Gastroesophageal sphincter (tissue), 4 donors: ENCODE measurements at regions not wholly inside any gene's neighbourhood (a gene's known extent, or its start where the extent isn't known, plus 50 kb on each side); places are given as distances from the start of the nearest gene placed in this dataset.

Experiments used
- ATAC-seq: fragments of 150-250 bp; one replicate; pipeline ENCODE4 v1.9.1; 2016; ENCODE audit warnings: mild to moderate bottlenecking, moderate library complexity
- H3K27ac ChIP-seq, 4 donors: fragments of 200-600 bp; sonication (generic) in 3 of 4; 1 replicate in 3 of 4; 2 replicates in 1 of 4; pipeline ENCODE4 v1.5.1; 2016 to 2019
- H3K27me3 ChIP-seq: fragments of 200-600 bp; sonication (generic); one replicate; pipeline ENCODE4 v1.5.1; 2019
- H3K36me3 ChIP-seq, 2 donors: fragments of 200-600 bp; sonication (generic); one replicate each; pipeline ENCODE4 v1.5.1; 2019; ENCODE audit warnings: control low read depth in 1 of 2
- H3K4me1 ChIP-seq, 3 donors: fragments of 200-600 bp; sonication (generic); 1 replicate in 2 of 3; 2 replicates in 1 of 3; pipeline ENCODE4 v1.5.1; 2016 to 2019; ENCODE audit warnings: control low read depth in 2 of 3
- H3K4me3 ChIP-seq, 2 donors: fragments of 200-600 bp; sonication (generic); one replicate each; pipeline ENCODE4 v1.5.1; 2019; ENCODE audit warnings: mild to moderate bottlenecking in 1 of 2, moderate library complexity in 1 of 2
- H3K9me3 ChIP-seq, 3 donors: fragments of 200-600 bp; sonication (generic); one replicate each; pipeline ENCODE4 v1.5.1; 2017 to 2019; ENCODE audit warnings: control low read depth in 2 of 3
- EP300 ChIP-seq: sonication (generic); formaldehyde crosslinking; IDR thresholded peaks from one replicate; pipeline ENCODE4 v1.6.1; 2017; ENCODE audit warnings: antibody characterized with exemption, mild to moderate bottlenecking
- POLR2A ChIP-seq, 2 donors: fragments of 450-650 bp; IDR thresholded peaks; one replicate each; pipeline ENCODE4 v1.6.1; 2017; ENCODE audit warnings: antibody characterized with exemption in 2 of 2, mild to moderate bottlenecking in 2 of 2, moderate library complexity in 1 of 2
- POLR2AphosphoS5 ChIP-seq: sonication (generic); formaldehyde crosslinking; IDR thresholded peaks from one replicate; pipeline ENCODE4 v1.6.1; 2017; ENCODE audit warnings: antibody characterized with exemption
- WGBS, 2 donors: methylation state at CpG; one replicate each; pipeline ENCODE4 v1.1.5; 2018; ENCODE audit warnings: low coverage in 1 of 2; 5-methylcytosine and 5-hydroxymethylcytosine counted together
- TF ChIP-seq, protein P1 (sequence below), 4 experiments: fragments of 200-600 bp in 2 of 4; fragments of 450-650 bp in 2 of 4; sonication (generic) in 1 of 4; IDR thresholded peaks; one replicate each; pipeline ENCODE4 v1.5.1; 2017 to 2019; ENCODE audit warnings: antibody characterized with exemption in 4 of 4, mild to moderate bottlenecking in 2 of 4, moderate library complexity in 2 of 4

DNA sequence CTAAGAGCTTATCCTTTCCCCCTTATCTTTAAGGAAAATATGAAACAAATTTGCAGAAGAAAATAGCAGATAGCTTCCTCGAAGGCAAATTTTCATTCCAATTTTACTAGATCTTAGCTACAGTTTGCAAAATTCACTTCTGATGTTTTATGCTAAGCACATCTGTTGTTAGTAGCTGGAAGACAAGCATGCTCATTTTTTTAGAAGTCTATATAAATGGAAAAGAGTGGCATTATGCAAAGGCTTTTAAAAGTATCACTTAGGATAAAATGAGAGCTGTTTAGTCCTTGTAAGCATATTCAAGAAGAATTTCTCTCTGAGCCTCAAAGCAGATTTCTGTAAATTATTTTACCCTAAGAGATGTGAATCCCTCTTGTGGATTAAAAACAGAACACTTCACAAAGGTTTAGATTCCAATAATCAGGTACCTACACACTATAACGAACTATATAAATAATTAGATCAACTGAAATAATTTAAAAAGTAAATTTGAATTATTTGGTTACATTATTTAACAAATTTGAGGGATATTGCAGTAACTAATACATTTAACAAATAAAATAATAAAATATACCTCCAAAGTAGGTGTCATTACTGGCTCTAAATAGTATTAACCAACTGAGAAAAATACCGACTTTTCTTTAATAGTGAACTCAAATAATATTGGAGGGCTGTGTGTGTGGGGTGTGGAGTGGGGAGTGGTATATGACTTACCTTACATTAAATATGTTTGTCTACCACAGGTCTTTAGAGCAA, 307.1 kb downstream of the SEMA3D start:
- H3K27ac ChIP-seq, result no peak overlapping the region
- no peaks in the 10 kb centered on the region for H3K27me3 ChIP-seq
- H3K9me3 ChIP-seq, result no peaks in the 10 kb centered on the region
- no peaks in the 10 kb centered on the region for H3K4me1 ChIP-seq
- WGBS, 2 donors, result 67 to 88% methylated on average over 3 of the region's 3 CpGs
- H3K4me3 ChIP-seq, result no peak overlapping the region
- H3K36me3 ChIP-seq, result no peaks in the 10 kb centered on the region
- ATAC-seq, result no peak
- TF ChIP-seq POLR2AphosphoS5 (no peak), EP300 (no peak), POLR2A (IDR thresholded peaks at IDR 0.05) (no peak)
- TF ChIP-seq, protein P1, sequence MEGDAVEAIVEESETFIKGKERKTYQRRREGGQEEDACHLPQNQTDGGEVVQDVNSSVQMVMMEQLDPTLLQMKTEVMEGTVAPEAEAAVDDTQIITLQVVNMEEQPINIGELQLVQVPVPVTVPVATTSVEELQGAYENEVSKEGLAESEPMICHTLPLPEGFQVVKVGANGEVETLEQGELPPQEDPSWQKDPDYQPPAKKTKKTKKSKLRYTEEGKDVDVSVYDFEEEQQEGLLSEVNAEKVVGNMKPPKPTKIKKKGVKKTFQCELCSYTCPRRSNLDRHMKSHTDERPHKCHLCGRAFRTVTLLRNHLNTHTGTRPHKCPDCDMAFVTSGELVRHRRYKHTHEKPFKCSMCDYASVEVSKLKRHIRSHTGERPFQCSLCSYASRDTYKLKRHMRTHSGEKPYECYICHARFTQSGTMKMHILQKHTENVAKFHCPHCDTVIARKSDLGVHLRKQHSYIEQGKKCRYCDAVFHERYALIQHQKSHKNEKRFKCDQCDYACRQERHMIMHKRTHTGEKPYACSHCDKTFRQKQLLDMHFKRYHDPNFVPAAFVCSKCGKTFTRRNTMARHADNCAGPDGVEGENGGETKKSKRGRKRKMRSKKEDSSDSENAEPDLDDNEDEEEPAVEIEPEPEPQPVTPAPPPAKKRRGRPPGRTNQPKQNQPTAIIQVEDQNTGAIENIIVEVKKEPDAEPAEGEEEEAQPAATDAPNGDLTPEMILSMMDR (IDR thresholded peaks at IDR 0.05), result no peak

DNA sequence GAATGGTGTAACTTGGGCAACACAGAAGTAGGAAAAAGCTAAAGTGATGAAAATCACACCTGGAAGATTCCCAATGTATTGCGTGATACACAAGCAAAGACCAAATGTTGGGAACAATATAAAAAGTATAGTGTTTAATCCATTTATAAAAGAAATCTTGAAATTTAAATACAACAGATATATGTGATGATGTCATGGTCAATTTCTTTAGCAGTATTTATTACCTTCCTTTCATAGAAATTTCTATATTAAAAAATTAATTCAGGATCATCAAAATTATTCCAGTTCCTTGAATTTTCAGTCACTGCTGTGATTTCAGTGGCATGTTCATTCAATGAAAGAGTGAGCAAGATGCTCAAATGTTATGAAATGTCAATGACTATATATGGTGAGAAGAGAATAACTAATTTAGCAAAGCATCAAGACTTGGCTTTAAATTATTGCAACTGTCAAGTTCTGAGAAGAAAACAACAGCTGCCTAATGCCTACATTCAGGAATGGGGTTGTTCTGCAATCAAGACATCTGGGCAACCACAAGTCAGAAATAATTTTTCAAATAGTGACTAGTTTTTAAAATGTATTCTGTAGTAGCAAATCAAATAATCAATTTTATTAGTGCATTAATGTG, 308.8 kb downstream of the SEMA3D start:
- H3K27me3 ChIP-seq, result no peaks in the 10 kb centered on the region
- H3K9me3 ChIP-seq, result no peaks in the 10 kb centered on the region
- no peak overlapping the region for H3K4me3 ChIP-seq
- H3K36me3 ChIP-seq, result no peaks in the 10 kb centered on the region
- WGBS, 2 donors, result 94 to 100% methylated on average over 1 of the region's 1 CpG
- H3K27ac ChIP-seq, result no peak overlapping the region
- H3K4me1 ChIP-seq, result no peaks in the 10 kb centered on the region
- TF ChIP-seq, protein P1 (IDR thresholded peaks at IDR 0.05), result no peak
- ATAC-seq, result no peak

DNA sequence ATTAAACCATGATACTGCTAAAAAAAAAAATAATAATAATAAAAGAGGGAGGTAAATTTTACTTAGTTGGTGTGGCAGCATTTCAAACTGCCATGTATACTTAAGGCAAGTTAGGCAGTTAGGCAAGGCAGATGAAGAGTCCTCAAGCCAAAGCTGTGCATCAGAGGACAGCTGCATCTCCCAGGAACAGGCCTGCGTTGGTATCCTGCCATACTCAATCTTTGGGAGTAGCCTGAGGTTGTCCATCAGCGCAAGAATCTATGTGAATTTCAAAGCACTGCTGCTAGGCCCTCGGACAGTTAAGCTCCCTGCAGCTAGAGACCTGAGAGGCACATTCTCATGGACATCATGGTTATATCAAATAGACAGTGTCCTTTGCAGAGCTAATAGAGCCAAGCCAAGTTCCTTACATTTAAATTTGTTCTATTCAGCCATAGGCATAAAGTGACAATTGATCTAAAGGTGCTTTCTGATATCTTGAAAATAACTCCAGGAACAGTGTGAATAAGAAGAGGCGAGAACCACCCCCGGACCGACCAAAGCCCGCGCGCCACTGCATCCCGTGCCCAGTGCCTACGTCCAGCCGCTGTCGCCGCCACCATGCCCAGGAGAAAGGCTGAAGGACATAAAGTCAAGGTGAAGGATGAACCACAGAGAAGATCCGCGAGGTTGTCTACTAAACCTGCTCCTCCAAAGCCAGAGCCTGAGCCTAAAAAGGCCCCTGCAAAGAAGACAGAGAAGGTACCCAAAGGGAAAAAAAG, 310.6 kb downstream of the SEMA3D start:
- no peak for TF ChIP-seq POLR2AphosphoS5
- TF ChIP-seq EP300, result no peak
- TF ChIP-seq, protein P1 (IDR thresholded peaks at IDR 0.05), result no peak
- no peak for TF ChIP-seq POLR2A (IDR thresholded peaks at IDR 0.05)
- Histone ChIP-seq H3K27me3 (no peaks in the 10 kb centered on the region), H3K9me3 (no peaks in the 10 kb centered on the region), H3K36me3 (no peaks in the 10 kb centered on the region), H3K4me3 (no peak overlapping the region), H3K4me1 (no peaks in the 10 kb centered on the region), H3K27ac (no peak overlapping the region)
- WGBS, 2 donors, result 91 to 94% methylated on average over 5 to 13 of the region's 16 CpGs
- no peak for ATAC-seq

DNA sequence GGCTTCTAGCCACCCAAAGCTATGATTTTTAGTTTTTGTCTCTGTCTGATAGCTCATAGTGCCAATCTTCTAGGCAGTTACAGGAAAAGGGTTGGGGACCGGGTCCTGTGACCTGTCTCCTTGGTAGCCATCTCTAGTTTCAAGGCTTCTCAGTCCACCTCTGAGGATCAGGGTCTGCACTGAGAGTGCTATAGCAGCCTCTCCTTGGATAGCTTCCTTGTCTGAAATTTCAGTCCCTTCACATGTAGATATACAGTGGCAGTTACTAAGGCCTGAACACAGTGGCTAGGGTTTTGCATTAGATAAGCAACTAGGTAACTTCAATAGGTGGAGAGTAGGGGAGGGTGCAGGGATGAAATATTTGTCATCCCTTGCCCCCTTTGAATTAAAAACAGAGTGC, 321.3 kb downstream of the SEMA3D start:
- ATAC-seq, result no peak
- Histone ChIP-seq H3K9me3 (no peaks in the 10 kb centered on the region), H3K36me3 (no peaks in the 10 kb centered on the region), H3K4me3 (no peak overlapping the region), H3K27ac (no peak overlapping the region), H3K27me3 (no peaks in the 10 kb centered on the region), H3K4me1 (no peaks in the 10 kb centered on the region)
- TF ChIP-seq POLR2AphosphoS5 (no peak), POLR2A (IDR thresholded peaks at IDR 0.05) (no peak), EP300 (no peak)
- TF ChIP-seq, protein P1 (IDR thresholded peaks at IDR 0.05), result no peak
- WGBS, 2 donors, result 57 to 86% methylated on average over 1 of the region's 1 CpG
